ENCODE measurements at regions not wholly inside any gene's neighbourhood (a gene's known extent, or its start where the extent isn't known, plus 50 kb on each side); places are given as distances from the start of the nearest gene placed in this dataset.

- TF ChIP-seq POLR2A (IDR thresholded peaks at IDR 0.05), result no peak
- TF ChIP-seq POLR2AphosphoS5 (IDR thresholded peaks at IDR 0.05; ENCODE audit: insufficient read depth in 1 of 2, low read depth in 1 of 2), result no peak
- TF ChIP-seq CTCF (IDR thresholded peaks at IDR 0.05), result no peak
- Histone ChIP-seq H3K4me3 (no peak overlapping the region), H3K27me3 (no peaks in the 10 kb centered on the region), H3K4me1 (peaks cover 4% of the 10 kb centered on the region), H3K9me3 (no peaks in the 10 kb centered on the region), H3K27ac (no peak overlapping the region), H3K36me3 (no peaks in the 10 kb centered on the region)
- no peak for DNase-seq (ENCODE audit: extremely low spot score in 2 of 2)
- intact Hi-C loops (cut with DNase I), result loop anchor here (10.0 kb wide), 1 partner anchor 1536 kb away; no protein-coding TSS in a partner anchor
Measured at GRCh38 chr19:32220951-32221350, 124.5 kb upstream of the ZNF507 start.

- H3K27ac ChIP-seq, result no peak overlapping the region
- DNase-seq (ENCODE audit: extremely low spot score in 2 of 2), result no peak
- intact Hi-C loops (cut with DNase I), result loop anchor here (10.0 kb wide), 1 partner anchor 1538 kb away; no protein-coding TSS in a partner anchor
Measured at GRCh38 chr19:32222556-32222955, 122.9 kb upstream of the ZNF507 start.

GRCh38 chr19:32223106-32223505 lies 122.3 kb upstream of the ZNF507 start:
- intact Hi-C loops (cut with DNase I), result loop anchor here (10.0 kb wide), 1 partner anchor 1538 kb away; no protein-coding TSS in a partner anchor
- no peak overlapping the region for H3K27ac ChIP-seq
- no peak for DNase-seq (ENCODE audit: extremely low spot score in 2 of 2)
- no peaks in the 10 kb centered on the region for H3K27me3 ChIP-seq
- H3K4me3 ChIP-seq, result no peak overlapping the region
- no peaks in the 10 kb centered on the region for H3K9me3 ChIP-seq
- TF ChIP-seq CTCF (IDR thresholded peaks at IDR 0.05) (no peak), POLR2AphosphoS5 (IDR thresholded peaks at IDR 0.05; ENCODE audit: insufficient read depth in 1 of 2, low read depth in 1 of 2) (no peak), POLR2A (IDR thresholded peaks at IDR 0.05) (no peak)
- H3K36me3 ChIP-seq, result no peaks in the 10 kb centered on the region
- H3K4me1 ChIP-seq, result peaks cover 4% of the 10 kb centered on the region

More at GRCh38 chr19:32222556-32222955, 122.9 kb upstream of the ZNF507 start:
- H3K4me1 ChIP-seq, result peaks cover 4% of the 10 kb centered on the region
- H3K4me3 ChIP-seq, result no peak overlapping the region
- no peak for TF ChIP-seq POLR2A (IDR thresholded peaks at IDR 0.05)
- TF ChIP-seq POLR2AphosphoS5 (IDR thresholded peaks at IDR 0.05; ENCODE audit: insufficient read depth in 1 of 2, low read depth in 1 of 2), result no peak
- no peak for TF ChIP-seq CTCF (IDR thresholded peaks at IDR 0.05)
- no peaks in the 10 kb centered on the region for H3K36me3 ChIP-seq
- H3K9me3 ChIP-seq, result no peaks in the 10 kb centered on the region
- no peaks in the 10 kb centered on the region for H3K27me3 ChIP-seq

- Histone ChIP-seq H3K36me3 (no peaks in the 10 kb centered on the region), H3K4me3 (no peak overlapping the region), H3K27me3 (no peaks in the 10 kb centered on the region), H3K4me1 (peaks cover 4% of the 10 kb centered on the region), H3K9me3 (no peaks in the 10 kb centered on the region), H3K27ac (no peak overlapping the region)
- intact Hi-C loops (cut with DNase I), result loop anchor here (10.0 kb wide), 1 partner anchor 1539 kb away; no protein-coding TSS in a partner anchor
- no peak for TF ChIP-seq CTCF (IDR thresholded peaks at IDR 0.05)
- TF ChIP-seq POLR2AphosphoS5 (IDR thresholded peaks at IDR 0.05; ENCODE audit: insufficient read depth in 1 of 2, low read depth in 1 of 2), result no peak
- no peak for TF ChIP-seq POLR2A (IDR thresholded peaks at IDR 0.05)
- DNase-seq (ENCODE audit: extremely low spot score in 2 of 2), result no peak
Measured at GRCh38 chr19:32223595-32224370, 121.6 kb upstream of the ZNF507 start.
